Natural killer cell treated with Interleukin-12 subunit alpha and Interleukin-12 subunit beta and Interleukin-15 and Interleukin-18, amount 100 ng/mL, for 72 hours (primary cell): ENCODE measurements at regions not wholly inside any gene's neighbourhood (a gene's known extent, or its start where the extent isn't known, plus 50 kb on each side); places are given as distances from the start of the nearest gene placed in this dataset.

ENCODE experiments used
- ATAC-seq, 2 donors: fragments of 150-1000 bp; cut with Tn5 transposase in 1 of 2; sonication (Bioruptor Pico), chemical (Tn5 transposase) in 1 of 2; 2 replicates each; pipeline ENCODE4 v1.10.0; 2021
- DNase-seq: peaks from one replicate; pipeline ENCODE4 v3.0.0; 2022; ENCODE audit warnings: low spot score
- H3K27ac Mint-ChIP-seq, 2 donors: 1 replicate in 1 of 2; 2 replicates in 1 of 2; pipeline ENCODE4 v1.8.0; 2022; ENCODE audit warnings: mixed read lengths in 2 of 2, mild to moderate bottlenecking in 1 of 2, moderate library complexity in 1 of 2
- H3K27me3 Mint-ChIP-seq, 2 donors: 1 replicate in 1 of 2; 2 replicates in 1 of 2; pipeline ENCODE4 v1.8.0; 2022; ENCODE audit warnings: mixed read lengths in 2 of 2
- H3K36me3 Mint-ChIP-seq: one replicate; pipeline ENCODE4 v1.8.0; 2022; ENCODE audit warnings: mixed read lengths
- H3K4me1 Mint-ChIP-seq, 2 donors: 1 replicate in 1 of 2; 2 replicates in 1 of 2; pipeline ENCODE4 v1.8.0; 2022; ENCODE audit warnings: low read depth in 2 of 2, mixed read lengths in 2 of 2, mild to moderate bottlenecking in 1 of 2
- H3K4me3 Mint-ChIP-seq: one replicate; pipeline ENCODE4 v1.8.0; 2022; ENCODE audit warnings: mixed read lengths
- H3K9me3 Mint-ChIP-seq: 2 replicates; pipeline ENCODE4 v1.8.0; 2022; ENCODE audit warnings: mixed read lengths

GRCh38 chr3:21876782-21877181 is 125.8 kb upstream of the ZNF385D start:
- no peak overlapping the region for H3K4me3 Mint-ChIP-seq
- peaks cover 10% of the 10 kb centered on the region for H3K9me3 Mint-ChIP-seq
- ATAC-seq (no peak), DNase-seq (no peak)
- H3K27ac Mint-ChIP-seq, result no peak overlapping the region
- peaks cover 5% of the 10 kb centered on the region for H3K36me3 Mint-ChIP-seq
- no peaks in the 10 kb centered on the region for H3K27me3 Mint-ChIP-seq
- no peaks in the 10 kb centered on the region for H3K4me1 Mint-ChIP-seq

GRCh38 chr3:21877214-21877754 is 126.3 kb upstream of the ZNF385D start:
- H3K4me3 Mint-ChIP-seq, result no peak overlapping the region
- DNase-seq (no peak), ATAC-seq (no peak)
- peaks cover 10% of the 10 kb centered on the region for H3K9me3 Mint-ChIP-seq
- no peaks in the 10 kb centered on the region for H3K4me1 Mint-ChIP-seq
- H3K27me3 Mint-ChIP-seq, result no peaks in the 10 kb centered on the region
- H3K36me3 Mint-ChIP-seq, result peaks cover 5% of the 10 kb centered on the region
- H3K27ac Mint-ChIP-seq, result no peak overlapping the region

GRCh38 chr3:21879184-21879886 is 128.3 kb upstream of the ZNF385D start:
- H3K4me3 Mint-ChIP-seq, result no peak overlapping the region

GRCh38 chr3:21888656-21889055 is 137.6 kb upstream of the ZNF385D start:
- ATAC-seq, result no peak
- Mint-ChIP-seq H3K4me1 (no peaks in the 10 kb centered on the region), H3K27ac (no peak overlapping the region), H3K36me3 (no peaks in the 10 kb centered on the region), H3K4me3 (no peak overlapping the region), H3K27me3 (no peaks in the 10 kb centered on the region), H3K9me3 (peaks cover 10% of the 10 kb centered on the region)
- no peak for DNase-seq

More at GRCh38 chr3:21879184-21879886, 128.3 kb upstream of the ZNF385D start:
- Mint-ChIP-seq H3K36me3 (peaks cover 5% of the 10 kb centered on the region), H3K9me3 (peaks cover 9% of the 10 kb centered on the region), H3K4me1 (no peaks in the 10 kb centered on the region), H3K27ac (no peak overlapping the region), H3K27me3 (no peaks in the 10 kb centered on the region)
- ATAC-seq (no peak), DNase-seq (no peak)

- H3K9me3 Mint-ChIP-seq, result peaks cover 10% of the 10 kb centered on the region
- DNase-seq (no peak), ATAC-seq (no peak)
- H3K4me3 Mint-ChIP-seq, result no peak overlapping the region
- H3K27me3 Mint-ChIP-seq, result no peaks in the 10 kb centered on the region
- H3K4me1 Mint-ChIP-seq, result no peaks in the 10 kb centered on the region
- no peaks in the 10 kb centered on the region for H3K36me3 Mint-ChIP-seq
- no peak overlapping the region for H3K27ac Mint-ChIP-seq
Measured at GRCh38 chr3:21889166-21889565, 138.2 kb upstream of the ZNF385D start.

- no peaks in the 10 kb centered on the region for H3K4me1 Mint-ChIP-seq
- H3K27ac Mint-ChIP-seq, result no peak overlapping the region
- H3K27me3 Mint-ChIP-seq, result no peaks in the 10 kb centered on the region
- ATAC-seq (no peak), DNase-seq (no peak)
- H3K36me3 Mint-ChIP-seq, result no peaks in the 10 kb centered on the region
- peaks cover 12% of the 10 kb centered on the region for H3K9me3 Mint-ChIP-seq
- no peak overlapping the region for H3K4me3 Mint-ChIP-seq
Measured at GRCh38 chr3:21892104-21892503, 141.1 kb upstream of the ZNF385D start.

- Mint-ChIP-seq H3K36me3 (no peaks in the 10 kb centered on the region), H3K4me1 (no peaks in the 10 kb centered on the region), H3K4me3 (no peak overlapping the region), H3K27ac (no peak overlapping the region), H3K27me3 (no peaks in the 10 kb centered on the region), H3K9me3 (peaks cover 10% of the 10 kb centered on the region)
- DNase-seq (no peak), ATAC-seq (no peak)
Measured at GRCh38 chr3:21893242-21893641, 142.2 kb upstream of the ZNF385D start.

GRCh38 chr3:21894459-21895340 is 143.7 kb upstream of the ZNF385D start:
- H3K9me3 Mint-ChIP-seq, result peaks cover 4% of the 10 kb centered on the region
- no peaks in the 10 kb centered on the region for H3K36me3 Mint-ChIP-seq
- no peaks in the 10 kb centered on the region for H3K4me1 Mint-ChIP-seq
- no peaks in the 10 kb centered on the region for H3K27me3 Mint-ChIP-seq
- DNase-seq (no peak), ATAC-seq (no peak)
- no peak overlapping the region for H3K4me3 Mint-ChIP-seq
- no peak overlapping the region for H3K27ac Mint-ChIP-seq

- Mint-ChIP-seq H3K4me3 (no peak overlapping the region), H3K9me3 (peaks cover 11% of the 10 kb centered on the region), H3K4me1 (no peaks in the 10 kb centered on the region), H3K27ac (no peak overlapping the region), H3K27me3 (no peaks in the 10 kb centered on the region), H3K36me3 (no peaks in the 10 kb centered on the region)
- no peak for ATAC-seq
- no peak for DNase-seq
Measured at GRCh38 chr3:21898316-21898715, 147.3 kb upstream of the ZNF385D start.

GRCh38 chr3:21901484-21901883 is 150.5 kb upstream of the ZNF385D start:
- DNase-seq (no peak), ATAC-seq (no peak)
- H3K4me1 Mint-ChIP-seq, result no peaks in the 10 kb centered on the region
- H3K27ac Mint-ChIP-seq, result no peak overlapping the region
- H3K4me3 Mint-ChIP-seq, result no peak overlapping the region
- no peaks in the 10 kb centered on the region for H3K36me3 Mint-ChIP-seq
- no peaks in the 10 kb centered on the region for H3K27me3 Mint-ChIP-seq
- peaks cover 9% of the 10 kb centered on the region for H3K9me3 Mint-ChIP-seq

- no peak for ATAC-seq
- Mint-ChIP-seq H3K4me3 (no peak overlapping the region), H3K27ac (no peak overlapping the region), H3K27me3 (no peaks in the 10 kb centered on the region), H3K36me3 (no peaks in the 10 kb centered on the region), H3K4me1 (no peaks in the 10 kb centered on the region), H3K9me3 (peaks cover 10% of the 10 kb centered on the region)
- no peak for DNase-seq
Measured at GRCh38 chr3:21902956-21903355, 151.9 kb upstream of the ZNF385D start.

- ATAC-seq, result no peak
- H3K4me3 Mint-ChIP-seq, result no peak overlapping the region
- no peak for DNase-seq
- H3K4me1 Mint-ChIP-seq, result no peaks in the 10 kb centered on the region
- H3K9me3 Mint-ChIP-seq, result peaks cover 12% of the 10 kb centered on the region
- no peak overlapping the region for H3K27ac Mint-ChIP-seq
- H3K27me3 Mint-ChIP-seq, result no peaks in the 10 kb centered on the region
- no peaks in the 10 kb centered on the region for H3K36me3 Mint-ChIP-seq
Measured at GRCh38 chr3:21909096-21909495, 158.1 kb upstream of the ZNF385D start.

GRCh38 chr3:21912711-21913110 is 161.7 kb upstream of the ZNF385D start:
- Mint-ChIP-seq H3K27ac (no peak overlapping the region), H3K27me3 (no peaks in the 10 kb centered on the region), H3K4me3 (no peak overlapping the region), H3K4me1 (no peaks in the 10 kb centered on the region), H3K9me3 (peaks cover 12% of the 10 kb centered on the region), H3K36me3 (no peaks in the 10 kb centered on the region)
- DNase-seq (no peak), ATAC-seq (no peak)

- Mint-ChIP-seq H3K9me3 (peaks cover 7% of the 10 kb centered on the region), H3K27me3 (no peaks in the 10 kb centered on the region), H3K4me3 (no peak overlapping the region), H3K4me1 (no peaks in the 10 kb centered on the region), H3K36me3 (no peaks in the 10 kb centered on the region), H3K27ac (no peak overlapping the region)
- ATAC-seq, result no peak
- no peak for DNase-seq
Measured at GRCh38 chr3:21913791-21914190, 162.8 kb upstream of the ZNF385D start.
